ENCODE measurements at regions not wholly inside any gene's neighbourhood (a gene's known extent, or its start where the extent isn't known, plus 50 kb on each side); places are given as distances from the start of the nearest gene placed in this dataset.

- no peak for DNase-seq
Observed at GRCh38 chr18:7358989-7359726, 128.3 kb downstream of the LRRC30 start.

GRCh38 chr18:7360606-7361170 is 129.8 kb downstream of the LRRC30 start:
- no peak for DNase-seq

GRCh38 chr18:7363338-7363737 is 132.4 kb downstream of the LRRC30 start:
- no peak for DNase-seq

GRCh38 chr18:7366597-7366996 is 135.7 kb downstream of the LRRC30 start:
- DNase-seq = no peak

- DNase-seq = no peak
Observed at GRCh38 chr18:7367336-7367735, 136.4 kb downstream of the LRRC30 start.

- no peak for DNase-seq
Observed at GRCh38 chr18:7369006-7369405, 138.1 kb downstream of the LRRC30 start.

GRCh38 chr18:7370375-7370774 is 139.5 kb downstream of the LRRC30 start:
- DNase-seq = no peak

- peak; percentile 39 for DNase-seq
Observed at GRCh38 chr18:7370802-7371201, 139.9 kb downstream of the LRRC30 start.

GRCh38 chr18:7373441-7373840 is 142.6 kb downstream of the LRRC30 start:
- no peak for DNase-seq

- DNase-seq = no peak
Observed at GRCh38 chr18:7381307-7381706, 150.4 kb downstream of the LRRC30 start.

GRCh38 chr18:7382328-7383001 is 151.6 kb downstream of the LRRC30 start:
- no peak for DNase-seq

GRCh38 chr18:7383002-7383980 is 152.4 kb downstream of the LRRC30 start:
- no peak for DNase-seq

GRCh38 chr18:7388741-7389140 is 157.9 kb downstream of the LRRC30 start:
- no peak for DNase-seq

- no peak for DNase-seq
Observed at GRCh38 chr18:7390731-7391492, 160.0 kb downstream of the LRRC30 start.

GRCh38 chr18:7393080-7393479 is 162.2 kb downstream of the LRRC30 start:
- no peak for DNase-seq

- DNase-seq = no peak
Observed at GRCh38 chr18:7394050-7394659, 163.3 kb downstream of the LRRC30 start.

GRCh38 chr18:7395566-7395965 is 164.7 kb downstream of the LRRC30 start:
- DNase-seq = no peak

- no peak for DNase-seq
Observed at GRCh38 chr18:7413906-7414305, 153.2 kb upstream of the PTPRM start.

- DNase-seq = no peak
Observed at GRCh38 chr18:7414459-7414858, 152.7 kb upstream of the PTPRM start.

- DNase-seq = no peak
Observed at GRCh38 chr18:7415081-7415894, 151.8 kb upstream of the PTPRM start.

GRCh38 chr18:7417727-7418126 is 149.4 kb upstream of the PTPRM start:
- no peak for DNase-seq

All from GF-D8 (cell line).